ENCODE measurements at regions not wholly inside any gene's neighbourhood (a gene's known extent, or its start where the extent isn't known, plus 50 kb on each side); places are given as distances from the start of the nearest gene placed in this dataset.

DNA sequence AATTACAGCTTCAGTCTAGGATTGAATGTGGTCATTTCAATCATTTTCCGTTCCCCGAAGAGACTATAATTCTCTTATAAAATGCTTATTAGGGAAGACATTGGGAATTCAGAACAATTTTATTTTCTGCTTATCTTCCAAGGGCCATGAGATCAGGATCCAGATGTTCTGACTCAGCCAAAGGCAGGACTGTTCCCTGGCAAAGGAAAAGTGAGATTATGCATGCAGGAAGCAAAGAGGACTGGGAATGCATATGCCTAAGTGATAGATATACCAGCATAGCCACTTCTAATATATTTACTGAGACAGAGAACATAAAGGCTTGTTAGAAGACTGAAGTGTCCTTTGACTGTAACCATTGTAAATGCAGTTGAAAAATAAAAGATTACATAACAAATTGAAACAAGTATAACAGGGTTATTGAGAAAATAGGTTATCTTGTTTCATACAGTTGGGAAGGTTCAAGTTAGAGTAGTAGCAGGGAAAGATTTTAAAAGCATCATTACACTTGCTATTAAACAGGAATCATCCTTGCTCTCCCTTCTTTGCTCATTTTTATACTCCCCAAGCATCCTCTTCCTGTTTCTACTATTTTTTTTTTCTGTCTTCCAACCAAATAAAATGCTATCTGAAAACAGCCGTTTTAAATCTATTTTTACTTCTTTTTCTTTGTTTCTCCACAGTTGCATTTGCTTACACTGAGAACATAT is 439.6 kb upstream of the ADAMTS5 start:
- TF ChIP-seq, protein P1, sequence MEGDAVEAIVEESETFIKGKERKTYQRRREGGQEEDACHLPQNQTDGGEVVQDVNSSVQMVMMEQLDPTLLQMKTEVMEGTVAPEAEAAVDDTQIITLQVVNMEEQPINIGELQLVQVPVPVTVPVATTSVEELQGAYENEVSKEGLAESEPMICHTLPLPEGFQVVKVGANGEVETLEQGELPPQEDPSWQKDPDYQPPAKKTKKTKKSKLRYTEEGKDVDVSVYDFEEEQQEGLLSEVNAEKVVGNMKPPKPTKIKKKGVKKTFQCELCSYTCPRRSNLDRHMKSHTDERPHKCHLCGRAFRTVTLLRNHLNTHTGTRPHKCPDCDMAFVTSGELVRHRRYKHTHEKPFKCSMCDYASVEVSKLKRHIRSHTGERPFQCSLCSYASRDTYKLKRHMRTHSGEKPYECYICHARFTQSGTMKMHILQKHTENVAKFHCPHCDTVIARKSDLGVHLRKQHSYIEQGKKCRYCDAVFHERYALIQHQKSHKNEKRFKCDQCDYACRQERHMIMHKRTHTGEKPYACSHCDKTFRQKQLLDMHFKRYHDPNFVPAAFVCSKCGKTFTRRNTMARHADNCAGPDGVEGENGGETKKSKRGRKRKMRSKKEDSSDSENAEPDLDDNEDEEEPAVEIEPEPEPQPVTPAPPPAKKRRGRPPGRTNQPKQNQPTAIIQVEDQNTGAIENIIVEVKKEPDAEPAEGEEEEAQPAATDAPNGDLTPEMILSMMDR (IDR thresholded peaks at IDR 0.05) = no peak
- TF ChIP-seq, protein P2, sequence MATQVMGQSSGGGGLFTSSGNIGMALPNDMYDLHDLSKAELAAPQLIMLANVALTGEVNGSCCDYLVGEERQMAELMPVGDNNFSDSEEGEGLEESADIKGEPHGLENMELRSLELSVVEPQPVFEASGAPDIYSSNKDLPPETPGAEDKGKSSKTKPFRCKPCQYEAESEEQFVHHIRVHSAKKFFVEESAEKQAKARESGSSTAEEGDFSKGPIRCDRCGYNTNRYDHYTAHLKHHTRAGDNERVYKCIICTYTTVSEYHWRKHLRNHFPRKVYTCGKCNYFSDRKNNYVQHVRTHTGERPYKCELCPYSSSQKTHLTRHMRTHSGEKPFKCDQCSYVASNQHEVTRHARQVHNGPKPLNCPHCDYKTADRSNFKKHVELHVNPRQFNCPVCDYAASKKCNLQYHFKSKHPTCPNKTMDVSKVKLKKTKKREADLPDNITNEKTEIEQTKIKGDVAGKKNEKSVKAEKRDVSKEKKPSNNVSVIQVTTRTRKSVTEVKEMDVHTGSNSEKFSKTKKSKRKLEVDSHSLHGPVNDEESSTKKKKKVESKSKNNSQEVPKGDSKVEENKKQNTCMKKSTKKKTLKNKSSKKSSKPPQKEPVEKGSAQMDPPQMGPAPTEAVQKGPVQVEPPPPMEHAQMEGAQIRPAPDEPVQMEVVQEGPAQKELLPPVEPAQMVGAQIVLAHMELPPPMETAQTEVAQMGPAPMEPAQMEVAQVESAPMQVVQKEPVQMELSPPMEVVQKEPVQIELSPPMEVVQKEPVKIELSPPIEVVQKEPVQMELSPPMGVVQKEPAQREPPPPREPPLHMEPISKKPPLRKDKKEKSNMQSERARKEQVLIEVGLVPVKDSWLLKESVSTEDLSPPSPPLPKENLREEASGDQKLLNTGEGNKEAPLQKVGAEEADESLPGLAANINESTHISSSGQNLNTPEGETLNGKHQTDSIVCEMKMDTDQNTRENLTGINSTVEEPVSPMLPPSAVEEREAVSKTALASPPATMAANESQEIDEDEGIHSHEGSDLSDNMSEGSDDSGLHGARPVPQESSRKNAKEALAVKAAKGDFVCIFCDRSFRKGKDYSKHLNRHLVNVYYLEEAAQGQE (IDR thresholded peaks at IDR 0.05; ENCODE audit: insufficient read depth in 1 of 2, low read depth in 2 of 2, low read length in 1 of 2) = no peak
- TF ChIP-seq POLR2AphosphoS5 (IDR thresholded peaks at IDR 0.05; ENCODE audit: low read depth, low read length) (no peak), TCF7L2 (IDR thresholded peaks at IDR 0.05; ENCODE audit: low read depth, low read length) (no peak)
